Neural progenitor cell (in vitro differentiated cells): ENCODE measurements at regions not wholly inside any gene's neighbourhood (a gene's known extent, or its start where the extent isn't known, plus 50 kb on each side); places are given as distances from the start of the nearest gene placed in this dataset.

ENCODE experiments used
- EZH2phosphoT487 ChIP-seq: fragments of 200-600 bp; sonication (generic); IDR thresholded peaks from 2 replicates; pipeline ENCODE4 v1.6.1; 2017; ENCODE audit warnings: antibody characterized with exemption
- TF ChIP-seq, protein P1 (sequence below): fragments of 200-600 bp; sonication (generic); IDR thresholded peaks from 2 replicates; pipeline ENCODE4 v1.5.1; 2017; ENCODE audit warnings: antibody characterized with exemption, mild to moderate bottlenecking

- TF ChIP-seq, protein P1, sequence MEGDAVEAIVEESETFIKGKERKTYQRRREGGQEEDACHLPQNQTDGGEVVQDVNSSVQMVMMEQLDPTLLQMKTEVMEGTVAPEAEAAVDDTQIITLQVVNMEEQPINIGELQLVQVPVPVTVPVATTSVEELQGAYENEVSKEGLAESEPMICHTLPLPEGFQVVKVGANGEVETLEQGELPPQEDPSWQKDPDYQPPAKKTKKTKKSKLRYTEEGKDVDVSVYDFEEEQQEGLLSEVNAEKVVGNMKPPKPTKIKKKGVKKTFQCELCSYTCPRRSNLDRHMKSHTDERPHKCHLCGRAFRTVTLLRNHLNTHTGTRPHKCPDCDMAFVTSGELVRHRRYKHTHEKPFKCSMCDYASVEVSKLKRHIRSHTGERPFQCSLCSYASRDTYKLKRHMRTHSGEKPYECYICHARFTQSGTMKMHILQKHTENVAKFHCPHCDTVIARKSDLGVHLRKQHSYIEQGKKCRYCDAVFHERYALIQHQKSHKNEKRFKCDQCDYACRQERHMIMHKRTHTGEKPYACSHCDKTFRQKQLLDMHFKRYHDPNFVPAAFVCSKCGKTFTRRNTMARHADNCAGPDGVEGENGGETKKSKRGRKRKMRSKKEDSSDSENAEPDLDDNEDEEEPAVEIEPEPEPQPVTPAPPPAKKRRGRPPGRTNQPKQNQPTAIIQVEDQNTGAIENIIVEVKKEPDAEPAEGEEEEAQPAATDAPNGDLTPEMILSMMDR = no peak
- no peak for TF ChIP-seq EZH2phosphoT487
Observed at GRCh38 chr16:86708431-86708830, 130.1 kb downstream of the FOXL1 start.
